HUDEP-2 (cell line): ENCODE measurements at regions not wholly inside any gene's neighbourhood (a gene's known extent, or its start where the extent isn't known, plus 50 kb on each side); places are given as distances from the start of the nearest gene placed in this dataset.
"Not testable (repeated sequence)": the region's sequence is repeated elsewhere in the genome, so short reads cannot be mapped to it uniquely, and the experiment has no call there.

Experiments
- DNase-seq, 76 experiments: peaks; one replicate each; lab custom pipeline; 2025; ENCODE audit not compliant: unreplicated experiment in 76 of 76; lab: John Stamatoyannopoulos, UW

DNA sequence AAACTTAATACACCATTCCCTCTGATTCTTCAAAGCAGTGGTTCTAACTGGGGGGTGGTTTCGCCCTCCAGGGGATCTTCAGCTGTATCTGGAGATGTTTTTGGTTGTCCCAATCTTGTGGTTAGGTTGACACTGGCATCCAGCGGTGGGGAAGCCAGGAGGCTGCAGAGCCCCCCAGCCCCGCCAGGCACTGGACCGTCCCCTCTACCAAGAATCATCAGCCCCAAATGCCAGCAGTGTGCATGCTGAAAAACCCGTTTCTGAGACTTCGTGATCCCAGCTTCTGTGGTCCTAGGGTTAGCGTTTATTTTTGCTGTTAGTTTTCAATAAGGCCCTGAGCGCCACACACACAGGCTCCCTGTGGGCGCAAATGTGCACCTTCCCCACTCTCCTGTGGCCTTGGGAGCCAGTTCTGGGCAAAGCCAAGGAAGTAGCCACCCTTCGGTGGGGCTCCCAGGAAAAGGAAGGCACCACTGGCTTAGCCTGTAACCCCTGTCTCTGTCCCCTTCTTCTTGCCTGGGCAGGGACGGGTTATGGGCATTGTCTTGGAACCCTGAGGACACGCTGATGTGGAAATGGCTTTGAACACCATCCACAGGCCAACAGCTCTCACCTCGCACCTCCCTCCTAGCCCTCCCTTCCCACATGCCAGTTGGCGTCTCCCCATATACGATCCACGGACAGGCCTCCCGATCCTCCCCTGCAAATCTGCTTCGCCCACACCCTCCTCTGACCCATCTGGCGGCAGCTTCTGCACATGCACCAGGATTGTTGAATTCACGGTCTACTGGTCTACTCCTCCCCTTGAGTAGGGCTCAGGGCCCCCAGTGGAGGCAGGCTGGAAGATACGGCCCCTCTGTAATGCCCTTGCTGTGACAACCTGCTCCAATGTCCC lies 71.4 kb upstream of the CCND1 start:
- DNase-seq: no peak

DNA sequence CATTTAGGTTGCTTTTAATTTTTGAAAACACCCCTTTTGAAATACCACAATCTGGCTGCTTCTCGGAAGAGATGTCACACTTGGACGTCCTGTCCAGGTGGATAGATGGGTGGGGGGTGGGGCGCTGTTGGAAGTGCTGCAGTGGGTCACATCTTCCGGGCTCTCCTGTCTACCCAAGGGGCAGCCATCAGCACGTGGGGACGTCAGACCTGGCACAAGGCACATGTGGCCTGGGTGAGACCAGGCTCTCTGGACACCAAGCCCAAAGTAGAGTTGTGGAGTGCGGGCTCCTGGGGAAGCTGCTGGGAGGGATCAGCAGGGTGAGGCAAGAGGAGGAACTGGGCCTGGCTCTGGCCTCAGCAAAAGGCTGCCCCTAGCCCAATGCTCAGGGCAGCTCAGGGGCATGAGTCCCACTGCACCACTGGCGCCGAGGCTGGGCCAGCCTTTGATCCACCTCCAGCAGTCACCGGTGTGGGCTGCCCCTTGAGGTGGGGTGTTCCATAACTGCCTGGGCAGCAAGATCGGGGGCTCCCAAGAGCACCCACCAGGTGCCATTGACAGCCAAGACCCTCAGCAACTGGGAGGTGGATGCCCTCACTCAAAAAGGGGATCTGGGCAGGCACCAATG lies 68.6 kb upstream of the CCND1 start:
- no peak for DNase-seq

DNA sequence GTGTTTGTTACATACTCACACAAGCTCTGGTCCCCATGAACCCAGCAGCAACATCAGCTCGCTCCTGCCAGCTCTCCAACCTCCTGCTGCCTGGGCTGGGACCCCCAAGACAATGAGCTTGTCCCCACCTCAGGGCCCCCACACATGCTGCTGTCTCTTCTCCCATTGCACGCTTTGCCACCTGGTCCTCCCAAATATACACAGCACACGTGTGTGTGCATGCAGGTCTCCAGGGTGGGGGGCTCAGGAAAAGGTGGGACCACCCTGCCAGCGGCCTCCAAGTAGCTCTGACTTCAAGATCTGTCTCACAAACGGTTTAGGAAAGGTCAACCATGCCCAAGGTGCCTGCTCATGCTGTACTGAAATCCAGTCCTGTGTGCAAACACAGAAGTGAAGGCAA lies 68.1 kb upstream of the CCND1 start:
- DNase-seq: no peak

DNA sequence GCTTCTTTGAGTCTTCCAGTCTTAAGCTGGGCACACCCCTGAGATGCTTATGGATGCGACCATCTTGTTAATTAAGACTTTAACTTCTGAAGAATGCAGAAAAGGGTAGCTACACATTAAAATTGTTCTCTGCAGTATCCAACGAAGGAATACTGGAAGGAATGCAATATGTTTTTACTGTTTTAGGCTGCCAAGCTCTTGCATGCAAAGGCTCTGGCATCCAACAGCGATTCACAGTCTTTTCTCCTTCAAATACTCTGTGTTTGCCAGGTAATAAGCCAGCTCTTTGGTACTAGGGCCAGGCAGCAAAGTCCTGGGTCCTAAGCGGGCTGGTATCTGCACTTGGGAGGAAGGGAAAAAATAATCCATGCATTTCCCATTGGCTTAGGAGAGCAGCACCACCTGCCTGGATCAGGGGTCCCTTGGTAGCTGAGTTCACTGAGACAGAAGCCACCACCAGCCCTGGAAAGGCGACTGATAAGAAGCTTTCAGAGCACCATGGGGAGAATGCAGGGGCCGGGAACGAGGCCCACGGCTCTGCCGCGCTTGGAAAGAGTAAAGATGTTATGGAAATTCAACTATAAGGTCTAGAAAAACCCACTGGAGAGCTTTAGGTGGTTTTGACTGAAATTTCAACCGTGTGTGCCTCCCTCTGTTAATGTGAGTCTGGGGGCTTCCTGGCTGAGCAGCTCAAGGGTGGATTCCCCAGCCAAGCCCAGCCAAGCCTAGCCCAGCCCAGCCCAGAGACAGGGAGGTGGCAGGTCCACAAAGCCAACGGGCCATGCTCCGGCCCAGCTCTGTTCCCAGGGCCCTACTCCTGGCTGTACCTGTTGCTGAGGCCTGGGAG lies 67.0 kb upstream of the CCND1 start:
- DNase-seq: no peak

DNA sequence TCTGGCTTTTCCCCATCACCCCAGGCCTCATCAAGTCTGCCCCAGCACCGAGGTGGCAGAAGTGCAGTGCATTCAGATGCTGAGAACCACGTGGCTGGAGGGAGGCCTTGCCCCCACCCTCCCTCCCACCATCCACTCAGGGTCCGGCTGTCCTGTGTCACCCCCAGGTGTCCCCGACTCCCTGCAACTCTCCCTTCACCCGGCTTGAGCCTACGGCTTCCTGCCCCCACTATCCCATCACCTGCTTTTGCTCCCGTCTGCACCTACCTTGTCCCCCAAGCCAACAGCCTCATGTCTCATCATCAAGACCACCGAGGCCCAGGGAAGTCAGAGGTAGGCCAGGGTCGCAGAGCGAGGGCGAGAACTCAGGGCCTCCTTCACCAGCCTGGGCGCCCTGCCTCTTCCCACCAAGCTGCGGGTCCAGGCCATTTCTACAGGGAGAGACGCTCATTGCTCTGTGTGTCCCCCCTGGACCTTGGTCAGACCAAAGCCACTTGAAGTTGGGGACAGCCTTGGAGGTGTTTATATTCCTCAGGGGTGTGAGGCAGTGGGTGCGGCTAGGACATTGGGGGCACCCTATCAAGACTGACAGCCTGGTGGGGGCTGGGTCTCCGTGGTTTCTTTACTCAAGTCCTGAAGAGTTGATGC lies 66.2 kb upstream of the CCND1 start:
- DNase-seq: no peak

DNA sequence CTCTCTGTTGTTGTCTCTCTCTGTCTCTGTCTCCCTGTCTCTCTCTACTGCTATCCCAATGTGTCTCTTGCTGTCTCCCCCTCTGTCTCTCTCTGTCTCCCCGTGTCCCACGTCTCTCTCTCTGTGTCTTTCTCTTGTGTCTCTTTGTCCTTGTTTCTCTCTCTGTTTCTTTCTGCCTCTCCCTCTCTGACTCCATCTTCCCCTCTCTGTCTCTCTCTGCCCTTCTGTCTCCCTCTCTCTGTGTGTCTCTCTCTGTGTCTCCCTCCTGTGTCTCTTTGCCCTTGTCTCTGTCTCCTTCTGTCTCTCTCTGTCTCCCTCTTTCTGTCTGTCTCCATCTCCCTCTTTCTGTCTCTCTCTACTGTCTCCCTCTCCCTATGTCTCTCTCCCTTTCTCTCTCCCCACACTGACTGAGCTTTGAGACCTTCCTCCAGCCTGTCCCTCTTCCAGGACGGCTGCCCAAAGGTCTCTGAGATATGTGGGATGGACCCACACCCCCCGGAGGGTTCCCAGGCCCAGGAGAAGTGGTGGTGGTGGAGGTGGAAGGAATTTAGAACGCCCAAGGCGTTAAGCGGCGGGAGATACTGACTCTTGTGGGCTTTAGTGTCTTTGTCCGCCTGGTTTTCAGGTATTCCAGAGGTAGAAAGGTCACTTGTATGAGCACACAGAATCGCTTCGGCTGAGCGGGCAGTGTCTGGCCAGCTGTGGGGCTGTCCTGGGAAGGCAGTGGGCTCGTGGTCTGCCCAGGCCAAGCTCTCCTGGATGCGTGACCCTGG lies 65.5 kb upstream of the CCND1 start:
- DNase-seq: no peak

DNA sequence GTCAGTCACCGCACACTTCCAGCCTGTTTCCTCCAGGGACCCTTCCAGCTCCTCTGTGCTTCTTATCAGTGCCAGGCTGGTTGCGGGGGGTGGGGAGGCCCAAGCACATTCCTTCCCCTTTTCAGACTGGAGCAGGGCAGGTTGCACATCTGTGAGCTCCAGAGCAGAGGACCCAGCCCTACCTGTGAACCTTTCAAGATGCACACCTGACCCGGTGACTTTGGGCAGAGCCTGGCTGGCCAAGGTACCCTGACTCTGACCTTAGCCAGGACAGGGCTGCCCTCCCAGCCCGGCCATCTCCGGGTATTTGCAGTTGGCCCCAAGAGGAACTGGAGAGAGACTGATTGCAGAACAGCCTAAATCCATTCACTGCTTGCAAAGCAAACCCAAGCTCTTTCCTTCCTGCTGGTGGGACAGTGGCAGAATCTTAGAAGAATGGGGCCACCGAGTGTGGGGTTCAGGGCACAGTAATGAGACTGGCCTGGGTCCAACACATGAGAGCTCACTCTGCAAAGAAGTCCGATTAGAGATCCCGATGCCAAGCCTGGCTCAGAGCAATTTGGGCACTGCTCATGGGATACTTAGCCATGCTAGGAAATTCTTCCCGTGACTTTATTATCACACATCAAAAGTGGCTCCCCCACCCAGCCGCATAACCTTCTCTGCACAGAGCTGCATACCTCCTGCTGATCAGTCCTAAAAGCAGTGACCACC lies 64.7 kb upstream of the CCND1 start:
- DNase-seq: peak in 1 of 76 experiments; percentile 2

DNA sequence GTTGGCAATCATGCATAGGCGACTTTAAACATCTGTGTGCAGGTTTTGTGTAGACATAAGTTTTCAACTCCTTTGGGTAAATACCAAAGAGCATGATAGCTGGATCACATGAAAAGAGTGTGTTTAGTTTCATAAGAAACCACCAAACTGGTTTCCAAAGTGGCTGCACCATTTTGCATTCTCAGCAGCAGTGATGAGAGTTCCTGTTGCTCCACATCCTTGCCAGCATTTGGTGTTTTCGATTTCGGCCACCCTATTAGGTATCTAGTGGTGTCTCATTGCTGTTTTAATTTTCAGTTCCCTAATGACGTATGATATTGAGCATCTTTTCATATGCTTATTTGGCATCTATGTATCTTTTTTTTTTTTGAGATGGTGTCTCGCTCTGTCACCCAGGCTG lies 62.8 kb upstream of the CCND1 start:
- DNase-seq: no peak

DNA sequence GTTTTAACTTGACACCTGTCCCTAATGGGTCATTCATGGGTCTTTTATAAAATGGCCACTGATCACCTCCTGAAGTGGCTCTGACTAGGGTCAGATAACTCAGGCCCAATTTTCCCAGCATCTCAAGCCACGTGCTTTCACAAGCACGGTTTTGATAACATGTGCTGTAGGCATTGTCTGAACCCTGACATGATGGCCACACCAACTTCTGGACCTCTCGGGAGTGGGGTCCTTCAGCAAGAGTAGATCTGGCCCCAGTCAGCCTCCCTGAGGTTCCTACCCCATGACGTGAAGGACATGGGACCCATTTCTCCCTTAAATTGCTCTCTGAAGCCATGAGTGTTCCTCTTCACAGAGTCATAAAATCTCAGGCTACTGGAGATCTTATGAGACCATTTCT lies 60.4 kb upstream of the CCND1 start:
- DNase-seq: no peak

DNA sequence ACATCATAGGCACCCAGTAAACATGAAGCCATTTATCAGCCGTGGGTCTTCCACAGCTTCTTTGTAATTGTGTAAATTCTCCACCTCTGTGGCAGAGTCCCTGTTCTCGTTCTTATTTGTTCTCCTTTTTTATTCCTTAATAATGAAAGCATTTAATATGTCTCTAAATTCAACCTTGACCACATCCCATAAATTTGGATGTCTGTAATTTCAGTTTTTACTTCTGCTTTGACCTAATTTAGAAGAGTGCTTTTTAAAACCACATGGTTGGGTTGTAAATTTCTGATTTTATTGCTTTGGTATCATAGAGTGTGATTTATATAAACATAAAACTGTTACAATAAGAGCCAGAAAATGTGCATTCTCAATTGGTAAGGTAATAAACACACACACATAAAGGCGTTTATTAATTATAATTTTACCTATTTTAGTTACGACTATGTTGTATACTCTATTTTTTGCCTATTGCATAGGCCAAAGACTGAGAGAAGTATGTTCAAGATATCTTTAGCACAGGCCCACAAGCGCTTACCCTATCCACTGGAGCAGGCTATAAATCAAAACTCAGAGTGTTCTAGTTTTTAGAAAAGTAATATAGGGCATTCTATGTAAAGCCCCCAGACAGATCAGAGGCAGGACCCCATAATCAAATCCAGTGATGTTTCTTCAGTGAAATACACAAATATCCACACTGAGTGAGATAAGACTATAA lies 58.0 kb upstream of the CCND1 start:
- DNase-seq: no peak

DNA sequence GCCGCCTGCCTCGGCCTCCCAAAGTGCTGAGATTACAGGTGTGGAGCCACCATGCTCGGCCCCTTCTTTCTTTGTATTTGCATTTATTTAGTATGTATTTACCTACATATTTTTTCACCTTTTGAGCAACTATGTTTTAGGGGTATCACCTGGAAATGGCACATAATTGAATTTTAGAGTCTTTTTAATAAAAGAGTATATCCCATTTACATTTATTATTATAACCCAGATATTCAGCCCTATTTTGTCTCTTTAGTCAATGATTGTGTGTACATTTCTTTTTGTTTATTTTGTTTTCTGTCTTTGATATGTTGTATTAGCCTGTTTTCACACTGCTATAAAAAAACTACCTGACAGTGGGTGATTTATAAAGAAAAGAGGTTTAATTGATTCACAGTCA lies 56.8 kb upstream of the CCND1 start:
- no peak for DNase-seq

DNA sequence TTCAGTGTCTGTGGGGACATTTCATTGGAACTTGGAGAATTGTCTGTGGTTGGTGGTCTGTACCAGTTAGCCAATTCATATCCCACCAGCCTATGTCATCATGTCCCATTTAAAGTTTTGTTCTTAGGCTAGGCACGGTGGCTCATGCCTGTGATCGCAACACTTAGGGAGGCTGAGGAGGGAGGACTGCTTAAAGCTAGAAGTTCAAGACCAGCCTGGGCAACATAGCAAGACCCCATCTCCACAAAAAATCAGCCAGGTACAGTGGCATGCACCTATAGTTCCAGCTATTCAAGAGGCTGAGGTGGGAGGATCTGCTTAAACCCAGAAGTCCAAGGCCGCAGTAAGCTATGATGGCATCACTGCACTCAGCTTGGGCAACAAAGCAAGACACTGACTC lies 55.6 kb upstream of the CCND1 start:
- DNase-seq: no peak

DNA sequence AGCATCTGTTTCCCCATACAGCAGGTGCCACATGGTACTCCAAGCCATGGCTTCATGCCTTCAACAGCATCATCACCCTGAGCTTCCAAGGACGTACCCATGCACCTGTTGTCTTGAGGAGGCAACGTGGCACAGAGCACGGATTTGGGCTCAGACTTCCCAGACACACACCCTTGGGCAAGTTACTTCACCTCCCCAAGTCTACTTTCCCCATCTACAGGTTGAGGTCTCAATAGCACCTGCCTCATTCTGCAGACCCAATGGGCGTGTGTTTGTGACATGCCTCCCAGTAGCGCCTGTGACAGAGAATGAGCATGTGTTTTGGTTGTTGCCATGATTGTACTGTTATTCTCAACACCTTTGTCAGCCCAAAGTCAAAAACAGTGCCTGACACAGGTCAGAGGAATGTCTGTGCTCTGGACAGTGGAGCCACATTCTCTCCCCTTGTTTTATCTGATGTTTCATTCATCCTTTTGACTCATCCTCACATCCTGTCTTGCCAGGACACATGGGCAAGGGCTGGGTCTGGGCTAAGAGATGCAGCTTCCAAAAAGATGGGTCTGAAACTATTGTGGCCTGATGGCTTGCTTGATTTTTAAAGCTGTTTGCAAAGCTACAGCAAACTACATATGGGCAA lies 53.4 kb upstream of the CCND1 start:
- DNase-seq: no peak

DNA sequence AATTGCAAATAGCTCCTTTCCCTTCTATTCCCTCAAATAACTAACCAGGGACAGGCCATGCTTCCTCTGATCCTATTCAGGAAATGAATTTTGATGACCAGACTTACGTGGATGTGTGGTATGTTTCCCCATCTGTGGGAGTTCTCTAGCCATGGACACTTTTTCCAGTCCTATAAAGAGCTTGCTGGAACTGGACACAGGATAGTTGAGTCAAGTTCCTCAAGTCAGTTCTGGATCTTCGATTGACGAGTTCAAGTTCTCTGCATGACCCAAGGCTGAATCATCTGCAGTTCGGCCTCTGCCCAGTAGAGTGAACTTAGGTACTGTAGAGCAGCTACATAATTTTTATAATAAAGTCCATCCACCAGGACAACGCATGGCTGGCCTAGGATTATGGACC lies 52.7 kb upstream of the CCND1 start:
- no peak for DNase-seq

DNA sequence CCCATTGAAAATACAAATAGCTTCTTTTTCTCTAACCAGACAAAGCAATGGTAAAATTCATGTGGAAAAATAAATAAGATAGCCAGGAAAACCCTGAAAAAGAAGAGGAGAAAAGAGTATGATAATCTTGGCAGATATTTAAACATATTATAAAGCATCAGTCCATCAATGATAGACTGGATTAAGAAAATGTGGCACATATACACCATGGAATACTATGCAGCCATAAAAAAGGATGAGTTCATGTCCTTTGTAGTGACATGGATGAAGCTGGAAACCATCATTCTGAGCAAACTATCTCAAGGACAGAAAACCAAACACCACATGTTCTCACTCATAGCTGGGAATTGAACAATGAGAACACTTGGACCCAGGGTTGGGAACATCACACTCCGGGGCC lies 50.9 kb upstream of the CCND1 start:
- not testable (repeated sequence) for DNase-seq
